LNCaP clone FGC (cell line): ENCODE measurements at regions not wholly inside any gene's neighbourhood (a gene's known extent, or its start where the extent isn't known, plus 50 kb on each side); places are given as distances from the start of the nearest gene placed in this dataset.

ENCODE experiments used
- DNase-seq: peaks from one replicate; pipeline ENCODE4 v3.0.0-alpha.2; 2011; ENCODE audit warnings: low read depth
- H3K4me3 ChIP-seq: 2 replicates; pipeline ENCODE4 v1.5.1; 2011; ENCODE audit warnings: mild to moderate bottlenecking, low read depth, low read length, control low read depth
- TF ChIP-seq, protein P1 (sequence below): IDR thresholded peaks from 2 replicates; pipeline ENCODE4 v1.5.1; 2012; ENCODE audit warnings: mild to moderate bottlenecking; ENCODE audit not compliant: control insufficient read depth, insufficient read depth; ENCODE audit errors: extremely low read depth

DNA sequence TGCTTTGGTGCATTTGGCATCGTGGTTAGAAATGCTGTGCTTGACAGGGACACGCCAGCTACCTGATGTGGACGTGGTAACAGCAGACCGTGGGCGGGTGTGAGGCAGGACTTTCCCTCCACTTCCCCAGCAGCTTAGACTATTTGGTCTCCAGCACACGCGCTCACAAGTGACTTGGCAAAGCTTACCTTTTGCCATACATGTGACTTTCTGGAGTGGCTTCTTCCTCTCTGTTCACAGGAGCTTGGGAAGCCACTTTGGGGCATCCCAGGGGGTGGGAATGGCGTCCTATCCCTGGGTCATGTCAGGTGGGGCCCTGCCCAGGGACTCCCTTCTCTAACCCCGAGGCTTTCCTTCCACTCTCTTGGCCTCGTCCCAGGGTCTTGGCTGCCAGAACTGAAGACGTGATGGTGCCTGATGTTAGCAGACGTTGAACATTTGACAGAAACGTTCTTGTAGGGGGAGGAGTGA, 228.7 kb upstream of the KLF6 start:
- no peak overlapping the region for H3K4me3 ChIP-seq
- DNase-seq, result no peak
- TF ChIP-seq, protein P1, sequence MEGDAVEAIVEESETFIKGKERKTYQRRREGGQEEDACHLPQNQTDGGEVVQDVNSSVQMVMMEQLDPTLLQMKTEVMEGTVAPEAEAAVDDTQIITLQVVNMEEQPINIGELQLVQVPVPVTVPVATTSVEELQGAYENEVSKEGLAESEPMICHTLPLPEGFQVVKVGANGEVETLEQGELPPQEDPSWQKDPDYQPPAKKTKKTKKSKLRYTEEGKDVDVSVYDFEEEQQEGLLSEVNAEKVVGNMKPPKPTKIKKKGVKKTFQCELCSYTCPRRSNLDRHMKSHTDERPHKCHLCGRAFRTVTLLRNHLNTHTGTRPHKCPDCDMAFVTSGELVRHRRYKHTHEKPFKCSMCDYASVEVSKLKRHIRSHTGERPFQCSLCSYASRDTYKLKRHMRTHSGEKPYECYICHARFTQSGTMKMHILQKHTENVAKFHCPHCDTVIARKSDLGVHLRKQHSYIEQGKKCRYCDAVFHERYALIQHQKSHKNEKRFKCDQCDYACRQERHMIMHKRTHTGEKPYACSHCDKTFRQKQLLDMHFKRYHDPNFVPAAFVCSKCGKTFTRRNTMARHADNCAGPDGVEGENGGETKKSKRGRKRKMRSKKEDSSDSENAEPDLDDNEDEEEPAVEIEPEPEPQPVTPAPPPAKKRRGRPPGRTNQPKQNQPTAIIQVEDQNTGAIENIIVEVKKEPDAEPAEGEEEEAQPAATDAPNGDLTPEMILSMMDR, result no peak

DNA sequence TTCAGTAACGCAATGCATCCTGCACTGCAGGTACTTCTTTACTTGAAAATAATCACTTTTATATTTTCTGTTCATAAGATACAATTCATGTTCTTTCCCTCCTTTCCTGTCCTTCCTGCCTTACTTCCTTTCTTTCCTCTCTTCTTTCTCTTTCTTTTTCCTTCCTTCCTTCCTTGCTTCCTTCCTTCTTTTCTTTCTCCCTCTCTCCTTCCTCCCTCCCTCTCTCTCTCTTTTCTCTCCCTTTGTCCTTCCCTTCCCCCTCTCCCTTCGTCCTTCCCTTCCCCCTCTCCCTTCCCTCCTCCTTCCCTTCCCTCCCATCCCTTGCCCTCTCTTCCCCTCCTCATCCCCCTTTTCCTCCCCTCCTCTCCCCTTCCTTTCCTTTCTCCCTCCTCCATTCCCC, 227.8 kb upstream of the KLF6 start:
- no peak for DNase-seq
- TF ChIP-seq, protein P1, result no peak
- no peak overlapping the region for H3K4me3 ChIP-seq

DNA sequence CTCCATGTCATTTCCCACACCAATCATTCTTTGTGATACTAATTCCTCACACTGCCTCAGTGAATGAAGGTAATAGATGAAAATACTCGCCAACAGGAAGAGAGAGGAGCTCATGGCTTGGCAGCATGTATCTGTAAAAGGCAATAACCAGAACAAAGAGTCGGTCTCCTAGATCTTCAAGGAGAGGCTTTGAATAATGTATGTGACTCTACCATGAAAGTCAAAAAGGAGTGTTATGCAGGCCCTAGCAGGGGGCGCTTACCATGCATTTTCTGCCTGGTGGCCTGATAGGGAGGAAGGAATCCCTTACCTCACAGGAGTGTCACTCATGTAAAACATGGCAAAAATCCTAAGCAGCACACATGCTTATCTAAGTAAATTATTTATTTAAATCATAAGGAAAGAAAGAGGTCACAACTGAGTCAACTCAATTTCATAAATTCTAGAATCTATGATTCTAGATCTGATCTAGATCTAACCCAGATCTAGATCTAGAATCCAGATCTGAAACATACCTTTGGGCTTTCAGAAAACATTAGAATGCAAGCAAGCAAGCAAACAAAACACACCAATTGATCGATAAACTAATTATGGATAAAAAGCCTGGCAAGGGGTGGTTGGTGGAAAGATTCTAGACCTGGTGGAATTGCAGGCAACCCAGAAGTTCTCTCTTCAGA, 226.3 kb upstream of the KLF6 start:
- TF ChIP-seq, protein P1, result no peak
- no peak overlapping the region for H3K4me3 ChIP-seq
- DNase-seq, result no peak

DNA sequence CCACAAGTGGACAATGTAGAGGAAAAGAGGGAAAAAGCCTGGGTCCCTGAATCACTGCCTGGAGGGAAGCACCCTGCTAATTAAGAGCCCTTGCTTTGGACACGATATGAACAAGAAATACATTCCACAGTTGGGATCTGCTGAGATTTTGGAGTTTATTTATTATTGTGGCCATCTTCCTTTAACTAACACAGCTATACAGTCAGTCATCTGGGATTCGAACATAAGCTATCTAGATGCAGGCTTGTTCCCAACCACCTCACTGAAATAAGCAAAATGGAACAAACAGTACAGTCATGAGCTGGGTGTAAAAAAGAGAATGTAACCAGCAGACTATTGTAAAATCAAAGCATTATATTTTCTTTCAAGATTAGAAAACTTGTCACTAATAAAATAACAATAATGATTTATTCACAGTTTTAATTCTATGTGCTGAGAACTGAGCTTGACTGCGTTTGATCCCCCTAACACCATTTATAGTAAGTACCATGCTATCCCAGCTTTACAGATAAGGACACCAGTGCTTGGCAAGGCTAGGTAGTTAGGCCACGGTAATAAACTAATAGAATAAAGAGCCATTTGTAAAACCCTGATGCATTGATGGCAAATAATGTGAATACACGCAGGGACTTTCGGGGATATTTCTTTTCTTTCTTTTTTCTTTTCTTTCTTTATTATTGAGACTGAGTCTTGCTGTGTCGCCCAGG, 223.8 kb upstream of the KLF6 start:
- TF ChIP-seq, protein P1, result no peak
- DNase-seq, result no peak
- H3K4me3 ChIP-seq, result no peak overlapping the region

DNA sequence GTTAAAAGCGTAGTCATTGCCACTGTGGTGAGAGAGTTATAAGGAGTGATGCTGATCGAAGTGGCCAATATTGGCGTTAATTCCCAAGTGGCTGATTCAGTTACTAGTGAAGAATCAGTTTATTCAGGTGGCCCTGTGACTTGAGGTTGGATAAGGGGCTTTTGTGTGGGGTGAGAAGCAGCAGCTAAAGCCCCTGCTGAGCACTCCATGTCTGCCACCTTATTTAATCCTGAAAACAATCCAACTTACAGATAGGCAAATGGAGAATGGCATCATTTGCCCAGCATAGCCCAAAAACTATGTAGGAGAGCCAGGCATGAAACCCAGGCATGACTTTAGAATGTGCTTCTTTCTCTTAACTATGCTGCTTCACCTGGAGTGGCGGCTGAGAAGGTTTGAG, 222.8 kb upstream of the KLF6 start:
- no peak for DNase-seq
- TF ChIP-seq, protein P1, result no peak
- H3K4me3 ChIP-seq, result no peak overlapping the region

DNA sequence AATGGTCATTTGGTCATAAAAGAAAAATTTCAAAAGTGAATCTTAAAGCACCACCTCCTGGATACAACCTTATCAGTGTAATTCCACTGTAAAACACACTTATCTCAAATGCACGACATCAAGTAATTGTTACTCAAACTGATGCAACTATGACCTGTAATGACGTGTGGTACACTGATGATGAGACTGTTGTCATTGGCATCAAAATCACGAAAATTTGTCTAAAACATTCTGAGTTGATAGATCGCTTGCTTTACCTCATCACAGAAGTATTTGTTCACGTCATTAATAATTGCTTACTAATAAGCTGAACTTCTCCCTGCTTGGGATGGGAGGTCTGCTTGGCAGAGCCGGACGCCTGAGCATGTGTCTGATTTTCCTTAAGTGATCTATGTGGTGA, 221.8 kb upstream of the KLF6 start:
- no peak overlapping the region for H3K4me3 ChIP-seq
- DNase-seq, result no peak
- TF ChIP-seq, protein P1, result no peak
